Hematopoietic multipotent progenitor cell treated with erythropoietin and hydrocortisone succinate and interleukin-3 and kit ligand, for 17 days (in vitro differentiated cells): ENCODE measurements at regions not wholly inside any gene's neighbourhood (a gene's known extent, or its start where the extent isn't known, plus 50 kb on each side); places are given as distances from the start of the nearest gene placed in this dataset.
"Not testable (repeated sequence)": the region's sequence is repeated elsewhere in the genome, so short reads cannot be mapped to it uniquely, and the experiment has no call there.

ENCODE experiments used
- DNase-seq: peaks from one replicate; pipeline ENCODE4 v3.0.0-alpha.2; 2015; ENCODE audit warnings: low spot score

DNA sequence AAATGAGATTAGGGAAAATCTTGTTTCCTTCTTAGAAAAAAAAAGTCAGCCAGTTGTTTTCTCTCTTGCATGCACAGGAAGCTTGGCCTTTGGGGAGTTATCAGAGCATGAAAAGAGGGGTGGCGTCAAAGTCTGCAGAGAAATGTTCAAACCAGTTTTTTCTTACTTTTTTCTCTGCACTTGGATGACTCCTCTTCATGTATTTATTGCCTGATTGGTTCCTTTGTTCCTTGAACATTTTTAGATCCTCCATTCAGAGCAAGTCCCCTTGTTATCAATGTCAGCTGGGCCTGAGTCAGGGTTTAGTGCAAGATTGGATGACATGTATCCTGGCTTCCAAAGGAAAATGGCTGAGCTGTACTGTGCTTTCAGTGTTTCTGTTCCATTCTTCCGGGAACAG lies 392.6 kb upstream of the BRINP1 start:
- no peak for DNase-seq

DNA sequence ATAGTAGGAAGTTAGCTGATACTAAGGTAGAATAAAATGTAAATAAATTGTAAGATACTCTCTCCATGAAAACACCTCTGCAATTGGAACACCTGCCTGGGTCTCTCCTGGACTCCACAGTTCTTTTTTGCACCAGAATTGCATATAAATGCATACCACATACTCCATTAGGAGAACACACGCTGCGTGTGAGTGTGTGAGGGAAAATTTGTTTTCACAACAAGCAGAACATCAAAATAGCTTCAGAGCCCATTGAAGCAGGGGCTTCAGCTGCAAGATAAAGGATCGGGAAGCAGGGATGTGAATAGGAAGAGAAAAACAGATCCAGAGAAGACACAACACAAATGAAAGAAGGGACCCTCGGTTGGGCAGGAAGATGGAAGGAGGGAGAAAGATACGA lies 389.8 kb upstream of the BRINP1 start:
- no peak for DNase-seq

DNA sequence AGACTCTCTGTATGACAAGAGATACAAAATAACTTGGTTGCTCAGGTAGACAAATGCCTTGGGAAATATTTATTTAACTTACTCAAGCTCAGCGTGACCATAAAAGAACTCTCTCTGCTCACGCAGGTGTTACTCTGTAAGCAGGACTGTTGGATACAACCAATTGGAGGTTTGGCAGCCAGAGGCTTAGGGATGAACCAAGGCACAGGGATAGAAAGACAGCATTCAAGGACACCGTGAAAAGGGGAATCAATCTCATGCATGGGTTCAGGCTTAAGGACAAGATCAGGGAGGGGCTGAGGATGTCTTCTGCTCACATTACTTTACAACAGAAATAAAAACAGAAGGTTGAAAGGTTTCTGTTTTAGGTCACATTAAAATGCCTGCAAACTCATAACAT lies 389.0 kb upstream of the BRINP1 start:
- no peak for DNase-seq

DNA sequence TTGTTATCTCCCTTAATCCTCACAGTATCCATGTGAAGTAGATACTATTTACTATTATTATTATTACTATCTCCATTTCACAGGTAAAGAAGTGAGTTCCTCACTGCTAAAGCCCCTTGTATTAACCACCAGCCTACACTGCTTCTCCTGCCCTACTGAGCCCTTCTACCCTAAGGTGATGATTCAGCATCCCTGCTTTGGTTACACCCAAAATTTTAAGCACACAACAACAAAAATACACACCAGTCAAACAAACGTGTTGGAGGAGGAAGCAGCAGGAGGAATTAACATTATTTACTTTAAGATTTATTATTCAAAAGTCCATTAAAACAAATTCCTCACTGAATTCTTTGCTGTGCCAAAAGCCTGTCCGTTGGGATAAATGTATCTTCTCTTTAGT lies 370.2 kb upstream of the BRINP1 start:
- no peak for DNase-seq

DNA sequence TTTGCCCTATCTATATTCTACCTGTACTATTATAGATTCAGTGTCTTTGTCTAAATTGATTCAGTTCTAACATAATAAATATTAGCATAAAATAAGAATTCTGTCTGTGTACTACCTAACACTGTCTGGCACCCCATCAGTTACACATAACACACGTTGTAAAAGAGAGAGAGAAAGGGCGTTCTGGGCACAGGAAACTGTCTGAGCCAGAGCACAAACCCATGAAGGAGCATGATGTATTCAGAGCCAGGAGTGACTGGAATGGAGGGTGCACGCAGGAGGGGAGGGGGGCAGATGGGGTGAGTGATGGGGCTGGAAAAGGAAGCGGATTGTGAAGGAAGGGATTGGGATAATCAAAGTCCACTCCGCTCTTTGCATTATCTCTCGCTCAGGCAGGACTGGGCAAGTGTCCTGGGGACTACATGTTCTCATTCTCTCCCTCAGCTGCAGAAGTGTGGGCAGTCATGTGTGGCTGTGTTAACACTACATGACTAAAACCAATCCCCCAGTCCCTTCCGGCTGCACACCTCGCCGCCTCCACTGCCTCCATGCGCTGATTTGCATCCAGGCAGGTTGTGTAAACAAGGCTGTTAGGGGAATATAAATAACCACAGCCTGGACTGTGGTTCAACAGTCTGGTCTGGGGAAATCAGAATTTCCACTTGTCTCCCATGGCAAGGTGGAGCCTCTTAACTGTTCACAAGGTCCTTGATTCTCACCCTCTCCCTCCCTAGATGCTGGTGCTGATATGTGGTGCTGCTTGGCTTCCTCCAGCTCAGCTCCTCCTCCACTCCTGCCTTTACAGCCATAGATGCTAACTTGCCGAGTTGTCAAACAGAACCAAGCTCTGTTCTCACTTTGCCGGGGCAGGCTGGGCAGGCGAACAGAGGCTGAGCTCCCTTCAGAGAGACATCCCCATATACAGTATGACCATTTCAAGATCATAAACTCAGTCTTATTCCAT lies 367.5 kb upstream of the BRINP1 start:
- DNase-seq, result no peak

DNA sequence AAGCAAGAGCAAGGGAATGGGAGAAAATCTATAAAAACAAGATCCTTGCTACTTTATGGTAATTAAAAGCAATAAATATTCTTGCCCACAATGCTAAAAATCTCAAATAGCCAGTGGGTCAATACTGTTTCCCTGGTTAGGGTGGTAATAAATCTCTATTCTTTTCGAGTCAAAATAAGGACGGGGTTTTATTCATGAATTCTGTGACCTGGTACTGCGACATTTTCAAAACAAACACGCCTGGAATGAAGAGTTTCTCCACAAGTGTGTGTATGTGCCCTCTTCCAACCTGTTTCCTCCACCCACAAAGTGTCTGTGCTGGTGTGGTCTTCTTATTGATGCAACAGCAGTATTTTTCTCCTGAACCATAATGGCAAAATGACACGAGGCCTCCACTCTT lies 358.8 kb upstream of the BRINP1 start:
- no peak for DNase-seq

DNA sequence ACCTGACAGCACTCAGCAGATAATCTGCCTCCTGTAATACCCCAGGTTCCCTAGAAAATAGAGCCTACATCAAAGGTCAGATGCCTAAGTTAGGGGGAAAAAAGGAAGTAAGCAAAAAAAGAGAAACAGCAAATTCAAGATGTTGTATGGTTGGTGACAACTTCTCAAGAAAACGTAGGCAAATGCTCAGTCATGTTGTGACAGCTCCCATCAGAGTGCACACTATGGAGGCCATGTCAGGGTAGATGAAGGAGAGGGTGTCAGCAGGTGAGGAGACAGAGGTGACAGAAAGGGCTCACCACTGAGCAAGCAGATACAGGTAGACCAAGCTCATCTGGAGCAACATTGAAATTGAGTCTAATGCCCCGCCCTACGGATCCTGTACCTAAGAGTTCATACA lies 356.8 kb upstream of the BRINP1 start:
- DNase-seq, result no peak

DNA sequence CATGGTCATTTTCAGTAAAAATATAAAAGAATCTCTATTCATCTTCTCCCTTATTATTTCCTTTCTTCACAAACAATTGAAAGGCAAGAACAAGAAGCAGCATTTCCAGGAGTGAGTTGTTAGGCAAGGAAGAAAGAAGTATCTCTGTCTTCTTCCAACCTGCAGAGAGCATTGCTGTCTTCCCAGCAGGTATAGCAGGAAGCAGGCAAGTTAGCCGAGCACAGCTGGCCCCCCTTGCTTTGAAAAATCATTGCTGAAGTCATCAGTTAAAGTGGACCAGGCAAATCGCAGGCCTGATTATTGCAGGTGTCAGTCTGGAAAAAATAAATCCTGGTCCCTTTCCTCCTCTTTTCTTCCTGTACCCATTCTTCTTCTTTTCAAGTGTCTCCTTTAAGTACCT lies 353.1 kb upstream of the BRINP1 start:
- no peak for DNase-seq

DNA sequence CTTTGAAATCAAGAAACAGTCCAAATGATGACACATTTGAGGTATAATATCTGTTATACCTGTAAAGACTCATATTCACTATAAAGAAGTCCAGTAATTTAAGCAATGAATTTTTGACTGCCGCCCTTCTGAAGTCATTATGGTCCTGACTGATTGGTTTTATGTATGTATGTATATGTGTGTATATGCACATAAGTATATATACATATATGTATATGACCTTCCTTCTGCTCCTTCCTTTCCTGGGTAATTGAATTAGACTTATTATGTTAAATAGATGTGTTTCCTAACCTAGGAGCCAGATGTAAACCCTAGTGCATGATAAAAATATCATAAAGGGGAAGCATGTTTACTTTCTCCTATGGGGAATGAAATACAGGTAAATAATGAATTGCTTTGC lies 343.1 kb upstream of the BRINP1 start:
- no peak for DNase-seq

DNA sequence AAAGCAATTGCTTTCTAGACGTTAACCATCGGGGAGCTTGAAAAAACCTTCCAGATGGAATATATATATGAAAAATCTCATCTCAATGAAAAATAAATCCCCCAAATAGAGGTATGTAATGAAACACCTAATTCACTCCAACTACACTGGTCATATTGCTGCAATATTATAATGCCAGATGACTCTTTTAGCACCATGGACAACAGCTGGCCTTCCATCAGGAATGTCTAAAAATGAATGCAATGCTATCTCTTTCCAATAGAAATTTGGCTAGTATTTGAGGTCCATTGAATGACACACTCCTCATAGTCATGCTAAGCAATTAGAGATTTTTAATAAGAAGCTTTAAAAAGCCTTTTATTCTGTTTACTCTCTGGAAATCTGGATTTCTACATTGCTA lies 340.2 kb upstream of the BRINP1 start:
- DNase-seq, result no peak

DNA sequence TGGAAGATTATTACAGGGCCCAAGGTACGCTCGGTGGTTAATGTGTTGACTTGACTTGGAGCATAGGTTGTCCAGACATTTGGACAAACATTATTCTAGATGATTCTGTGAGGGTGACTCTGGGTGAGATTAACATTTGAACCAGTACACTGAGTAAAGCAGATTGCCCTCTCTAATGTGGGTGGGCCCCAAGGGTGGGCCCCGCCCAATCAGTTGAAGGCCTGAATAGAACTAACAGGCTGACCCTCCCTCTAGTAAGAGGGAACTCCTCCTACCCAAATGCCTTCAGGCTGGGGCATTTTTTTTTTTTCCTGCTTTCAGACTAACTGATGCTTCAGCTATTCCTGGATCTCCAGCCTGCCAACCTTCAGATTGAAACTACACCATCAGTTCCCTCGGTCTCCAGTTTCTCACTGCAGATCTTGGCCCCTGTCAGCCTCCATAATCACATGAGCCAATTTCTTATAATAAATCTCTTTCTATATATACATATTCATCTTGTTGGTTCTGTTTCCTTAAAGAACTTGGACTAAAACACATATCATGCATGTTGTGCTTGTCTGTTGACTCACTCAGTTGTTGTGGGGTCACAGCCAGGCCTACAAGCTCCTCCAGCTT lies 338.1 kb upstream of the BRINP1 start:
- DNase-seq, result no peak

DNA sequence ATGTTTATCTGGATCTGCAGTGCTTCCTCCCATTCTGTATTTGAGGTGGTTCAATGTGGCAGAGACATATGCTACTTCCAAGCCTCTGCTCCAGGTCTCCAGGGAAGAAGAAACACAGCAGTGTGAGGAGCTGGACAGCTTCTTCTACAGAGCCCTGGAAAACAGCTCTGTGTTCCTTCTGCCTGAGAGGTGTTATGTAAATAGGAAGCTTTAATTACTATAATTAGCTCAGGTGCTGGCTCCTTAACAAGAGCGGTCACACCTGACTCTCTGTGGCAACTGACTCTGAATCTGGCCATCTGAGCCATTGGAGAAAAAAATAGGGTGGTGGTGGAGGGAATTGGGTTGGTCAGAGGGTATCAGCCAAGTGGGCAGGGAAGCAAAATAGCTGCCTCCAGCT lies 332.4 kb upstream of the BRINP1 start:
- DNase-seq, result no peak

DNA sequence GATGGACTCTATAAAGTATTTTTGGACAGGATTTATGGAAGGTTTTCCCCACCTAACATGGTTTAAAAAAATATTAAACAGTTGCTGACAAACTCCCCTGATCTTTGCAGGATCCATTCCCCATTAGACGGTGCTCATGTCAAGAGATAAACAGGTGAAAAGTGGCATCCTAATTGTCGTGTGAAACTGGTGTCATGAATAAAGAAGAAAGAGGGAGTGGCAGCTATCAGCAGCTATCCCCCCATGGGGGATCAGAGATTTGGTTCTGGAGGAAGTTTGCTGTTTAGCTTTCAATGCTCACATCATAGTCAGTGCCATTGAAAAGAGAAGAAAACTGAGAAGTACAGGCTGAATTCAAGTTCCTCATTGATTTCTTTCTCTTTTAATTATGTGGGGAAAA lies 329.3 kb upstream of the BRINP1 start:
- no peak for DNase-seq

DNA sequence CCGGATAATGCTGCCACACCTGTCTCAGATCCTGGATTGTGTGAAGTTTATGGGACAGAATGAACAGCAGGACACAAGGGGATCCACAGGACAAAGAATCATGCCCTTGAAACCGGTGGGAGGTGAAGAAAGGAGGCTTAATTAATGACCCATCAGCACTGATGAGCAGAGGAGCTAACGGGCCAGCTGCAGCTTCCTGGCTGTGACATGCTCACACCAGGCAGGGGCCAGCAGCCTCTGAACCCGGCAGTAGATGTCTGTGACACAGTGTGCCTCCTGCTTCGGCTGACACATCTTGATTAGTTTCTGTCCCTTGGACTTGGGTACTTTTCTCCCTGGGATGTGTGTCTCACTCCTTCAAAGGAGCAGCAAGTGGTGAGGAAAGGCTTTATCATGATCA lies 328.8 kb upstream of the BRINP1 start:
- no peak for DNase-seq

DNA sequence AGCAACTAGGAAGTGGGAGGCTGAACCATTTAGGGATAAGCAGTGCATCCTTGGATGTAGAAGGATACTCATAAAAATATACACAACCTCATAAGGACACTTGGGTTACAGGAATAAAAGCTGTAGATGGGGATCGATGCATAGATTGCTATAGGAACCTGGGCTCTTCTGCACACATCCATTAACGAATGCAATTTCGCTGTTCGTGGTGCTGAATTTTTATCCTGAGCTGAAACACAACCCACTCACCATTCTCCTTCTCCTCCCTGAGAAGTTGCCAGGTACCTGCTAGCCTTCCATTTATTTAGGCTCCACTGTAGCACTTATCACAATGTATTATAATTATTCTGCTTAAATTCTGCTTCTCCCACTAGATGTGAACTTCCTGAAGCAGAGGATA lies 320.6 kb upstream of the BRINP1 start:
- no peak for DNase-seq

DNA sequence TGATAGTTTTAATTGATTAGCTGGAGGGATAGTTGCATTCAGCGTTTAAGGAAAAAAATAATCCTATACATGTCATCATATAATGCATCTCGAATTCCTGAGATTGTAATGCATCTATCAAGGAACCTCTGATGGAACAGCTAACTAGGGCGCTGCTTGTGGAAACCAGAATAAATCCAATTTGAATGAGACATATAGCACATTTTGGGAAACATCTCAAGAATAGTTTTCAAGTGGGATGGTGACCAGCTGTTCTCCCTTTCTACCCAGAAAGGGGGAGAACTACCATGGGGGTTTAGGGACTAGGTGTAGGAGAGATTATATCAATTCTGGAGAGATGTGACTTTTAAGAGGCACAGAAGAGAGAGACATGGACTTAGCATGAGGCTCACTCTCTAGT lies 319.3 kb upstream of the BRINP1 start:
- no peak for DNase-seq

DNA sequence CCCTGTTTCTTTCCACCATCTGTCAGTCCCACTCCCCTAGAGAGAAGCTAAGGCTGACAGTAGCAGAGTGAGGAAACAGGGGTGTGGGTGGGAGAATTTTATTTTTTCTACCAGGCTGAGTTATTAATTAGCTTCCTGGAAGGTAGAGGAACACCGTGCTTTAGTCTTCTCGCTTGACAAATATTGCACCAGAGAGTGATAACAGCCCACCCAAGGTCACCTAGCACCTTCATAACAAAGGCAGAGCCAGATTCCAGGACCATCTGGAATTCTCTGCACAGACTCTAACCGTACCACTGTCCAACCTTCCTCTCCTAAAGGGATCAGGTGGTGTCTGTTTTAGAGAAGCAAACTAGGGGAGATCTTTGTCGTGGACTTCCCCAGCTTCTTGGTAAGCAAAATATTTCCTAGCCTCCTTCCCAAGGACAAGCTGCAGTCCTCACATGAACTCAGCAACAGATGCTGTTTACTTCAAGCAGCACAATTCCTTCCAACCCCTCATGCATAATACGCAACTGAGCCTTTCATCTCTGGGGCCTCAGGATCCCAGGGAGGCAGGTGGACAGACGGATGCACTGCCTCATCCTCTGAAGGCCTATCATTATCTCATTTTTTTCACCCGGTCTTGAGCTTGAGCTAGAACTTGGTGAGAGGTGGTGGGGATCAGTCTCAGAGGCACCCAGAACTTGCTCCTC lies 308.7 kb upstream of the BRINP1 start:
- DNase-seq, result no peak

DNA sequence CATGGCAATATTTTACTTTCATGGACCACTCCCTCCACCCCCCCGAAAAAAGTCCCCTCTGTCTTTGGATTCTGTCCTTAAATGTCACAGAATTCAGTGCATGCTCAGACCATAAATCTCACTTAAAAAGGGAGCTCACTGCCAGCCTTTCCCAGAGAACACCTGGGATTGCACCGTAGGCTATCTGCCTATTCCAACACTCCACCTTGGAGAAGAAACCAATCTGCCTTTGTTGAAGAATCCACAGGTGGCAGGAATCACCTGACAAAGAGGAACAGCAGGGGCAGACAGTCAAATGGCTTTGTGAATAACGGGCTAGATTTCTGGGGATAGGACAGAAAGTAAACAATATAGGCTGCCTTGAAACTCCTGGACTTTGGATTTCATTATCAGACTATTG lies 306.7 kb upstream of the BRINP1 start:
- DNase-seq, result no peak

DNA sequence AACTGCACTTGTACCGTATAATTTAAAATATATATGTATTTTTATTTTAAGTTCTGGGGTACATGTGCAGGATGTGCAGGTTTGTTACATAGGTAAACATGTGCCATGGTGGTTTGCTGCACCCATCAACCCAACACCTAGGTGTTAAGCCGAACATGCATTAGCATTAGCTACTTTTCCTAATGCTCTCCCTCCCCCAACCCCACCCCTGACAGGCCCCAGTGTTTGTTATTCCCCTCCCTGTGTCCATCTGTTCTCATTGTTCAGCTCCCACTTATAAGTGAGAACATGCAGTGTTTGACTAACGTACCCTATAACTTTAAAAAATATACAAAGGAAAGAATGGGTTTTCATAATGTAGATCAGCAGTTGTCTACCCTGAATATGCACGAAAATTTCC lies 303.5 kb upstream of the BRINP1 start:
- not testable (repeated sequence) for DNase-seq

DNA sequence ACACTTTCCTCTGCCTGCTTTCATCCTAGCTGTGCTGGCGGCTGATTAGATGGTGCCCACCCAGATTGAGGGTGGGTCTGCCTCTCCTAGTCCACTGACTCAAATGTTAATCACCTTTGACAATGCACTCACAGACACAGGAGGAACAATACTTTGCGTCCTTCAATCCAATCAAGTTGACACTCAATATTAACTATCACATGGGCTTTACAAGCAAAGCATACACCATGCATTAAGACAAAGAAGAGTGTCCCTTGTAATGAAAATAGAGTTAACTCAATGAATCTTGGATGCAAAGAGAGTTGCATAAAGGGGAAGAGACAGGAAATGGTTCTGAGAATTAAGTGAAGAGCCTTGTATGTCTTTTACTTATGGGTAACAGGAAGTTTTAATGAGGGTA lies 298.7 kb upstream of the BRINP1 start:
- DNase-seq, result no peak

DNA sequence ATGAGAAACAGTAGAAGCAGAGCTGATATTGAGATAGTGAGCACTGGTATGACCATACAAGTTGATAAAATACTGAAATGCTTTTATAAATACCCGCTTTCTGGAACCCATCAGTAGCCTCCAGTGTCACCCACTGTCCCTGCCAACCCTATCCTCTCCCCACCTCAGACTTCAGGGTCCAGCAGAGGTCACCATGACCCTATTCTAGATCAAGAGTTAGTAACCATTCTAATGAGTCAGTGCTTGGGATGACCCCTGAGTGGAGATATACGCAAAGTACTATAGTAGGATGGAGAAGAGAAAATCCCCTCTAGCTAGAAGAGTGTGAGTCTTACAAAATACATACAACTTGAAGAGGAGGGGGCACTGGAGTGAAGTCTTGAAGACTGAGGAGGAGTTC lies 297.9 kb upstream of the BRINP1 start:
- no peak for DNase-seq

DNA sequence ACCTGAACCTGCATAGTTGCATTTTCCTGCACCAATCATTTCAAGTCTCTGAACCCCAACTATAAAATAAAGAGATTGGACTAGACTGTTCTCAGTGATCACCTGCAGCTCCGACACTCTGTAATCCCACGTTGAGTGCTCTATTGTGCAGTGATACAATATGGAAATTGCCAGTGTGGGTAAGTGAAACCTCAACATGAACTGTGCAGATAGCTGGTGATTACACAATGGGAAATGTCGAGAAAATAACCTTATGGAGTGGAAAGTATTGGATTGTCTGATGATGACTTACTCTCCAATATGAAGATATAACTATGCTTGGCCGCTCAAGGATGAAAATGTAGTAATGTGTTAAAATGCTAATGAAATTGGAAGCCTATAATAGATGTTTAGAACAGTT lies 293.1 kb upstream of the BRINP1 start:
- no peak for DNase-seq

DNA sequence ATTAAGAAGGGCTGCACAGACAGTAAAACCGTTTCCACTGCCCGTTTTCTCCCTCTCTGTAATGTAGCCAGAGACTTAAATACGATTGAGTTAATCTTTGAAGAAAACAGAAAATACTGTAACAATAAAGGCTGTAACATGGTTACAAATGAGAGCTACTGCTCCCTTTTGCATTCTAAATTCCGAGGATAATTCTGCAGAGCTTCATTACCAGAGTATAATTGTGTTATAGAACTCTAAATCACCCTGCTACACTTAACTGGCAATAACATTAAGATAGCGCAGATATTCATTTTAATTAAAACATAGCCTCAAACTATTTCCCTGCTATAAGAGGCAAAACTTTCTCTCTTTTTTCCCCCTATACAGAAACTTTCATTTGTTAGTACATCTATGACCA lies 283.7 kb upstream of the BRINP1 start:
- DNase-seq, result no peak
